NCI-H1694 treated with DMSO at 0.1 percent for 48 hours (cell line): ENCODE measurements at regions not wholly inside any gene's neighbourhood (a gene's known extent, or its start where the extent isn't known, plus 50 kb on each side); places are given as distances from the start of the nearest gene placed in this dataset.
A peak's percentile ranks its signal among the peaks of the same experiment; 100 is the strongest.
"Not testable (repeated sequence)": the region's sequence is repeated elsewhere in the genome, so short reads cannot be mapped to it uniquely, and the experiment has no call there.

ENCODE experiments used
- DNase-seq: peaks from one replicate; lab custom pipeline; 2025; lab: John Stamatoyannopoulos, UW

GRCh38 chr2:211144078-211144477, 587.7 kb downstream of the CPS1 start:
- no peak for DNase-seq

- no peak for DNase-seq
These were observed 588.7 kb downstream of the CPS1 start for GRCh38 chr2:211144974-211145665.

- DNase-seq, result no peak
These were observed 593.3 kb downstream of the CPS1 start for GRCh38 chr2:211149731-211150130.

DNA sequence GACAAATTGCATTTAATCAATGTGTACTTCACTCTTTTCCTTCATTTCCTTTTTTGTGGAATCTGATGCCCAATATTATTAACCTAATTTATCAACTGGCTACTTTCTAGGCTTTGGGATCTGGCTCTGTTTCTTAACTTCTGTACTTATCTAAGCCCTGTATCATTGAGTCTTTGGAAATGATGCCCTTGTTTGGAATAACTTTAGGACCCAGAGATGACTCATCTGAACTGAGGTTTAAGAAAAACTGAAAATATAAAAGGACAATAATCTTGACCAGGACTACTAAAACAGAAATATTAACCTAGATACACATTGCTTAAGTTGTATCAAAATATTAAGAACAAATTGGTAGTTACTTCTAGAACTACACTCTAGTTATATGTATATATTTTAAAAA, 600.8 kb downstream of the CPS1 start:
- DNase-seq, result no peak

DNA sequence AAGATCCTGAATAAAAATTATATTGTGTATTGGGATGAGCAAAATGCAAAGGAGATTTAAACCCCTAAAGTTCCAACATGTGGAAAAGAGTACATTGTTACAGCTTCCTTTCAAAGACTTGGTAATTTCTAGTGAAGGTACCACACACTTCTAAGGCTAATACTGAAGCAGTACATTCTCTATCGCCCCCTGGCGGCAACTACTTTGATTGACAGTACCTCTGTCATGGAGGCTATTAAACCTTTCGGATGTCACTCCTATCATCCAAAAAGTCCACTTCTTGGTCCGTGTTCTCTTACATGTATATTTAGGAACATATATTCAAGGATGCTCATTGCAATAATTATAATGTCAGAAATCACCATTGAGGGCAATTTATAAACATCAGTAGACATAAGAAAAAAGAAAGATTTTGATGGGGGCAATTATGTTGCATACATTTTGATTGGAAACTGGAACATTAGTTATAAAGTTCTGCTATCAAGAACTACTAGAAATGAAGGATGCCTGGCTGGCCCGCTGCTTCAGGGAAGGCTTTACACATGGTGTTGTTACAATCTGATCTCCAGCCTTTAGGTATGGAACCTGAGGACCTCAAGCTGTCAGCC, 601.6 kb downstream of the CPS1 start:
- DNase-seq, result peak; percentile 56

GRCh38 chr2:211159972-211160371, 603.6 kb downstream of the CPS1 start:
- DNase-seq, result no peak

DNA sequence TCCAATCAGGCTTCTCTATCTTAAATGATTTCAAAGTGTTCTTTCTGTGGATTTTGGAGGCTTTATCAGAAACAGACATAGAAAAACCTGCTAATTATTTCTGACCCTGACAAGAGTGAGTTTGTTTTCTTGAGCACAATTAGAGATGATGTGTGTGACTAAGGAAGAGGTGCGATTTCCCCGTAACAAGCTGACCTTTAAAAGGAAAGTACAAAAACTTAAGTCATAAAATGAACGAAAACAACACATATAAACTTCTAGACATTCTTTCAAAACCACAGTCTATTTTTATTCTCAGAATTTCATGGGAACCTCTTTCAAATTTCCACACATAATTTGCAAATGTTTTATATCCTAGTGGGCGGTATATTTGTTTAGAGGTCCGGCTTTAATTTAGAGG, 604.8 kb downstream of the CPS1 start:
- no peak for DNase-seq

DNA sequence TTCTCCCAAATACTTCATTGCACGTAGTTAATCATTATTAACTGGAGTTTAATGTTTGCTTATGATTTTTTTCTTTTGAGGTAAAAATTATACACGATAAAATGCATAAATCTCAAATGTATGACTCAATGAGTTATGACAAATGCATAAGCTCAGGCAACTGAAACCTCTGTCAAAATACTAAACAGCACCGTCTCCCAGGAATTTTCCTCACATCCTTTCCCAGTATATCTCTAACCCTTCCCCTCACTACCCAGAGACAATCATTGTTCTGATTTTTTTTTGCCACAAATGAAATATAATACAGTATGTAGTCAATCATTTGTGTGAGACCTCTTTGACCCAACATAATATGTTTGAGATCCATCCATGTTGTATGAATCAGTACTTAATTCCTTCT, 606.5 kb downstream of the CPS1 start:
- DNase-seq, result no peak

GRCh38 chr2:211170843-211171242, 614.4 kb downstream of the CPS1 start:
- no peak for DNase-seq

DNA sequence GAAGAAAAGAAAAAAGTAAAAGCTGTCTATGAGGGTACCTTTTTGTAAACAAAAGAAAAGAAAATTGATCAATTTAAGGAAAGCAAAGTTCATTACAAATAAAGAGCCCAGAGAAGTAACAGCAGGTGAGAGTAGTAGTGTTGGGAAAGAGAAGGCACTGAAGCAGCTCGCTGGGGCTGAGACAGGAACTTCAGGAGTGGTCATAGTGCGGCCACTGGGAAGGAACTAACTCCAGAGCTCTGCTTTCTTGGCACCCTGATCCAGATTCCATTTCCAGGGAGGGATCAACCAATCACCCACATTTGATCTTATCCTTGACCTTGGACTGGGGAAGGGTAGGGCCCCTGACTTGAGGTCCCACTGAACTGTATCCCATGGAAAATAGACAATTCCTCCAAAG, 617.6 kb downstream of the CPS1 start:
- no peak for DNase-seq

DNA sequence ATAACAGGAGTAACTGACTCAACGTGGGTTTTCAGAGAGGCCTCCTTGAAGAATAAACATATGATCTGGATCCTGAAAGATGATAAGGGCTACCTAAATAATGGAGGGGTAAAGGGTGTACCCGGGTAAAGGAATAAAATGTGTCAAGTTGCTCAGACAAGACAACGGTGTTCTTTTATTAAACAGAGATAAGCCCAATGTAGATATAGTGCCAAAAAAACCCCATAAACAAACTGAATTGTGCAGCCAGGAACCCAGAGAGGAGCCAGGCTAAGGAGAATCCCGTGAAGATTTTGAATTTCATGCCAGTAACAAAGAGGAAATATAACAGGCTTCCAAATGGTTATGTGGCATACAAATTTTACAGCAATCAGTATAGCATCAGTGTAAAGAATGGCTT, 618.2 kb downstream of the CPS1 start:
- no peak for DNase-seq

GRCh38 chr2:211175956-211176355, 619.6 kb downstream of the CPS1 start:
- no peak for DNase-seq

DNA sequence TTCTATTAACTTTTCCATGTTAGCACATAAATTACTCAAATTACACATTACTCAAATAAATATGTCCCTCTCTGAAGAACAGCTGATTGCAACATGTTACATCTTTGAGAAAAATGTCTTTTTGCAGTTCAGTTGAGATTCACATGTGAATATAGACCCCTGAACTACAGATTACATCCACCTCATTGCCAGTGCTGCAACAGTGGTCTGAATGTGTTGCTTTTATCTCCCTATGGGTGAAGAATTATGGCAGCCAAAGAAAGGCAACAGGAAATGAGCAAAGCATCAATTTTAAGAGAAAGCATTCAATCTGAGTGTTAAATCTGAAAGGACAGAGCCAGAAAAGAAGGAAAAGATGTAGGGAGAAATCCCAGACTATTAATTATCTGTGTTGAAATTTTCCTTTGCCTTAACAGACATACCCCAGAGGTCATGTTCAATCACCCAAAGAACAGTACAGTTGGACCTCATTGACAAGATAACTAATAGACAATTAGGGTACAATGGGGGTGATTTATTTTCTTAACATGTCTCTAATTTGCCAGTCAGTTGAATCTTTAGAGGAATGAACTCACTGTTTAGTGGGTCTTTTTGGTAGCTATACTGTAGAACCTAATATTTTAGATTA, 620.2 kb downstream of the CPS1 start:
- no peak for DNase-seq

- no peak for DNase-seq
These were observed 625.2 kb downstream of the CPS1 start for GRCh38 chr2:211181626-211182025.

DNA sequence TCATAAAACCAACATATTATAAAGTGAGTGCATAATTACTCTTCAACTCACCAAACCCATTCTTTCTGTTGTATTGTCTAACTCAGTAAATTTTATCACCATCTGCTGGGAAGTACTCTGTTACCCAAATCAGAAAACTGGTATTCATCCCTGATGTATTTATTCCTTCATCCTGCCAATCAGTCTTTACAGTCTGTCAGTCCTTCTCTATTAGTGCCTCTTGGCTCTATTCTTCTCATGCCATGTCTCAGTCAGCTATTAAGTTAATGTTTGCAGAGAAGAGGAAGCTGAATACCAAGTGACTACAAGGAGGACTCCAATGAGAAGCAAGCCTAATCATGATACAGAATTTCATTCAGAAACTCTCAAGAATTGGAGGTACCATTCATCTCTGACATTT, 631.2 kb downstream of the CPS1 start:
- no peak for DNase-seq

- no peak for DNase-seq
These were observed 647.6 kb downstream of the CPS1 start for GRCh38 chr2:211203986-211204385.

- DNase-seq, result no peak
These were observed 648.1 kb downstream of the CPS1 start for GRCh38 chr2:211204456-211204855.

GRCh38 chr2:211204902-211205301, 648.5 kb downstream of the CPS1 start:
- DNase-seq, result no peak

- no peak for DNase-seq
These were observed 649.0 kb downstream of the CPS1 start for GRCh38 chr2:211205358-211205757.

GRCh38 chr2:211205836-211206235, 649.4 kb downstream of the CPS1 start:
- DNase-seq, result no peak

GRCh38 chr2:211216221-211216620, 659.8 kb downstream of the CPS1 start:
- DNase-seq, result peak; percentile 5

DNA sequence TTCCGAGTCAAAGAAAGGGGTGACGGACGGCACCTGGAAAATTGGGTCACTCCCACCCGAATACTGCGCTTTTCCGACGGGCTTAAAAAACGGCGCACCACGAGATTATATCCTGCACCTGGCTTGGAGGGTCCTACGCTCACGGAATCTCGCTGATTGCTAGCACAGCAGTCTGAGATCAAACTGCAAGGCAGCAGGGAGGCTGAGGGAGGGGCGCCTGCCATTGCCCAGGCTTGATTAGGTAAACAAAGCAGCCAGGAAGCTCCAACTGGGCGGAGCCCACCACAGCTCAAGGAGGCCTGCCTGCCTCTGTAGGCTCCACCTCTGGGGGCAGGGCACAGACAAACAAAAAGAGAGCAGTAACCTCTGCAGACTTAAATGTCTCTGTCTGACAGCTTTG, 663.1 kb downstream of the CPS1 start:
- DNase-seq, result not testable (repeated sequence)

DNA sequence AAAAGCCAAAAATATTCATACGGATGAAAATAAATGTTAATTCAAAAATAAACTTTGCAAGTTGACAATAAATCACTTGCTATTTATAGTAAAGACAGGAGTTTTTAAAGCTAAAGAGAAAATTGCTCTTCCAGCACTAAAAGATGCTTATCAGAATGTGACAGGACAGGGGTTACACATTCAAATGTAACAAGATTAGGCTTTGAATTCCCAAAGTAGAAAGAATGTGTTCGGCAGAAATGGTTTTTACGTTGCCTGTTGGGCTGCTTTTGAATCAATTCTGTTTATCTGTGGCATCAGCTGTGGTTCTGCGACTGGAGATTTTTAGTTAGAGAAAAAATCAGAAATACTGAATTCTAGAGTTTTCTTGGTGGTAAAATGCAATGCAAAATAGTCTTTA, 669.4 kb downstream of the CPS1 start:
- no peak for DNase-seq

- DNase-seq, result no peak
These were observed 672.2 kb downstream of the CPS1 start for GRCh38 chr2:211228559-211228958.
